MM.1S (cell line): ENCODE measurements at regions not wholly inside any gene's neighbourhood (a gene's known extent, or its start where the extent isn't known, plus 50 kb on each side); places are given as distances from the start of the nearest gene placed in this dataset.

Experiments used
- DNase-seq: peaks from one replicate; pipeline ENCODE4 v3.0.0-alpha.2; 2015
- H2AFZ ChIP-seq: fragments of 300-600 bp; sonication (generic); 2 replicates; pipeline ENCODE4 v1.6.0; 2016; ENCODE audit warnings: antibody characterized with exemption, low read length
- H3F3A ChIP-seq: fragments of 300-600 bp; sonication (generic); 2 replicates; pipeline ENCODE4 v1.6.1; 2016; ENCODE audit warnings: mild to moderate bottlenecking, antibody characterized with exemption, low read length, moderate library complexity, mixed read lengths; ENCODE audit not compliant: insufficient read depth
- H3K27ac ChIP-seq: fragments of 300-600 bp; sonication (generic); 2 replicates; pipeline ENCODE4 v1.5.1; 2016; ENCODE audit warnings: mild to moderate bottlenecking, low read length
- H3K27me3 ChIP-seq: fragments of 300-600 bp; sonication (generic); replicated peaks from 2 replicates; pipeline ENCODE4 v1.6.0; 2016; ENCODE audit warnings: low read length; ENCODE audit not compliant: insufficient read depth
- H3K36me3 ChIP-seq: fragments of 300-600 bp; sonication (generic); replicated peaks from 2 replicates; pipeline ENCODE4 v1.6.1; 2016; ENCODE audit warnings: mild to moderate bottlenecking, low read length, mixed read lengths; ENCODE audit not compliant: insufficient read depth
- H3K4me1 ChIP-seq: fragments of 300-600 bp; sonication (generic); 2 replicates; pipeline ENCODE4 v1.6.1; 2016; ENCODE audit warnings: low read length, mixed read lengths
- H3K4me2 ChIP-seq: fragments of 300-600 bp; sonication (generic); 2 replicates; pipeline ENCODE4 v1.6.0; 2016; ENCODE audit warnings: low read depth, low read length
- H3K4me3 ChIP-seq: fragments of 300-600 bp; sonication (generic); 2 replicates; pipeline ENCODE4 v1.5.1; 2016; ENCODE audit warnings: low read length, mixed read lengths
- H3K79me2 ChIP-seq: fragments of 300-600 bp; sonication (generic); 2 replicates; pipeline ENCODE4 v1.6.1; 2016; ENCODE audit warnings: mixed run types, low read length, mixed read lengths
- H3K9ac ChIP-seq: fragments of 300-600 bp; sonication (generic); 2 replicates; pipeline ENCODE4 v1.6.1; 2016; ENCODE audit warnings: low read length, mixed read lengths
- H3K9me2 ChIP-seq: fragments of 300-600 bp; sonication (generic); replicated peaks from 2 replicates; pipeline ENCODE4 v1.6.1; 2016; ENCODE audit warnings: mild to moderate bottlenecking, low read length, mixed read lengths; ENCODE audit not compliant: insufficient read depth
- H3K9me3 ChIP-seq: fragments of 300-600 bp; sonication (generic); replicated peaks from 2 replicates; pipeline ENCODE4 v1.6.1; 2016; ENCODE audit warnings: mild to moderate bottlenecking, low read length, mixed read lengths; ENCODE audit not compliant: insufficient read depth
- H4K20me1 ChIP-seq: fragments of 300-600 bp; sonication (generic); 2 replicates; pipeline ENCODE4 v1.6.1; 2016; ENCODE audit warnings: mild to moderate bottlenecking, low read length, moderate library complexity, mixed read lengths; ENCODE audit not compliant: insufficient read depth
- CTCF ChIP-seq: fragments of 300-600 bp; sonication (generic); IDR thresholded peaks from 2 replicates; pipeline ENCODE4 v1.5.1; 2016; ENCODE audit warnings: antibody characterized with exemption, low read length, mixed read lengths
- EZH2 ChIP-seq: fragments of 300-600 bp; sonication (generic); optimal IDR thresholded peaks from 2 replicates; pipeline ENCODE3; 2017; ENCODE audit warnings: low read depth, mild to moderate bottlenecking, antibody characterized with exemption, low read length, mixed read lengths
- EZH2phosphoT487 ChIP-seq: fragments of 300-600 bp; sonication (generic); IDR thresholded peaks from 2 replicates; pipeline ENCODE4 v1.6.1; 2018; ENCODE audit warnings: antibody characterized with exemption, low read length

GRCh38 chr6:56407883-56408410 is 160.6 kb upstream of the COL21A1 start:
- H3K4me2 ChIP-seq = no peak overlapping the region
- H3F3A ChIP-seq = no peaks in the 10 kb centered on the region
- TF ChIP-seq EZH2phosphoT487 (no peak), CTCF (no peak), EZH2 (no peak)
- no peak overlapping the region for H2AFZ ChIP-seq
- H4K20me1 ChIP-seq = no peaks in the 10 kb centered on the region
- no peaks in the 10 kb centered on the region for H3K27me3 ChIP-seq
- DNase-seq = no peak
- H3K9me3 ChIP-seq = no peaks in the 10 kb centered on the region
- no peaks in the 10 kb centered on the region for H3K36me3 ChIP-seq
- H3K4me3 ChIP-seq = no peak overlapping the region
- no peak overlapping the region for H3K9ac ChIP-seq
- H3K4me1 ChIP-seq = peaks cover 5% of the 10 kb centered on the region; the same call in 1 of the 2 replicates
- no peaks in the 10 kb centered on the region for H3K9me2 ChIP-seq
- no peaks in the 10 kb centered on the region for H3K79me2 ChIP-seq
- no peak overlapping the region for H3K27ac ChIP-seq

- Histone ChIP-seq H3K4me1 (peaks cover 5% of the 10 kb centered on the region; the same call in 1 of the 2 replicates), H3K9me2 (no peaks in the 10 kb centered on the region), H3K4me2 (no peak overlapping the region), H3F3A (no peaks in the 10 kb centered on the region), H3K36me3 (no peaks in the 10 kb centered on the region), H4K20me1 (no peaks in the 10 kb centered on the region), H3K27ac (no peak overlapping the region), H3K9me3 (no peaks in the 10 kb centered on the region), H3K79me2 (no peaks in the 10 kb centered on the region), H2AFZ (no peak overlapping the region), H3K27me3 (no peaks in the 10 kb centered on the region), H3K4me3 (no peak overlapping the region), H3K9ac (no peak overlapping the region)
- no peak for DNase-seq
- TF ChIP-seq EZH2phosphoT487 (no peak), EZH2 (no peak)
These were observed 159.2 kb upstream of the COL21A1 start for GRCh38 chr6:56406276-56407269.

- no peak overlapping the region for H3K9ac ChIP-seq
- no peak overlapping the region for H3K4me2 ChIP-seq
These were observed 157.2 kb upstream of the COL21A1 start for GRCh38 chr6:56404599-56404998.

More at GRCh38 chr6:56404599-56404998, 157.2 kb upstream of the COL21A1 start:
- no peaks in the 10 kb centered on the region for H3F3A ChIP-seq
- H3K9me2 ChIP-seq = no peaks in the 10 kb centered on the region
- no peaks in the 10 kb centered on the region for H3K9me3 ChIP-seq
- no peak for TF ChIP-seq CTCF
- no peak for TF ChIP-seq EZH2
- no peak for TF ChIP-seq EZH2phosphoT487
- H3K27ac ChIP-seq = no peak overlapping the region
- peaks cover 5% of the 10 kb centered on the region; the same call in 1 of the 2 replicates for H3K4me1 ChIP-seq
- H3K4me3 ChIP-seq = no peak overlapping the region
- H3K79me2 ChIP-seq = no peaks in the 10 kb centered on the region
- H3K36me3 ChIP-seq = no peaks in the 10 kb centered on the region
- H4K20me1 ChIP-seq = no peaks in the 10 kb centered on the region
- H3K27me3 ChIP-seq = no peaks in the 10 kb centered on the region
- no peak overlapping the region for H2AFZ ChIP-seq
- no peak for DNase-seq
